Stomach (tissue), 8 donors: ENCODE measurements at regions not wholly inside any gene's neighbourhood (a gene's known extent, or its start where the extent isn't known, plus 50 kb on each side); places are given as distances from the start of the nearest gene placed in this dataset.

Source experiments
- DNase-seq, 2 donors: peaks; one replicate each; pipeline versions ENCODE4 v3.0.0 to v3.0.0-alpha.2; 2013 to 2019
- H3K27ac ChIP-seq, 5 donors: fragments of 200-600 bp in 4 of 5; sonication (generic) in 4 of 5; one replicate each; pipeline ENCODE4 v1.5.1; 2013 to 2019; ENCODE audit warnings: mild to moderate bottlenecking in 1 of 5, moderate library complexity in 1 of 5
- H3K27me3 ChIP-seq, 3 donors: fragments of 200-600 bp; sonication (generic); one replicate each; pipeline ENCODE4 v1.5.1; 2017 to 2019; ENCODE audit warnings: mixed run types in 1 of 3
- H3K36me3 ChIP-seq, 4 donors: fragments of 200-600 bp; sonication (generic); 1 replicate in 3 of 4; 2 replicates in 1 of 4; pipeline ENCODE4 v1.5.1; 2016 to 2019
- H3K4me1 ChIP-seq, 4 donors: fragments of 200-600 bp; sonication (generic); one replicate each; pipeline ENCODE4 v1.5.1; 2016 to 2019
- H3K4me3 ChIP-seq, 4 donors: fragments of 200-600 bp; sonication (generic) in 3 of 4; one replicate each; pipeline ENCODE4 v1.5.1; 2016 to 2019; ENCODE audit warnings: mild to moderate bottlenecking in 1 of 4
- H3K9me3 ChIP-seq, 4 donors: fragments of 200-600 bp; sonication (generic); one replicate each; pipeline ENCODE4 v1.5.1; 2016 to 2019
- EP300 ChIP-seq: sonication (generic); formaldehyde crosslinking; IDR thresholded peaks from one replicate; pipeline ENCODE4 v1.6.1; 2017; ENCODE audit warnings: antibody characterized with exemption
- POLR2A ChIP-seq, 4 donors: fragments of 450-650 bp; IDR thresholded peaks; one replicate each; pipeline ENCODE4 v1.6.1; 2016; ENCODE audit warnings: antibody characterized with exemption in 4 of 4, control low read depth in 2 of 4, mild to moderate bottlenecking in 1 of 4, moderate library complexity in 1 of 4
- POLR2AphosphoS5 ChIP-seq, 3 donors: sonication (generic); formaldehyde crosslinking; IDR thresholded peaks; one replicate each; pipeline ENCODE4 v1.6.1; 2016; ENCODE audit warnings: antibody characterized with exemption in 3 of 3
- WGBS, 5 donors: extraction: QIAGEN DNeasy Blood & Tissue Kit in 3 of 5; methylation state at CpG; one replicate each; pipeline versions ENCODE4 v1.1.5 to v1.1.7; 2013 to 2018; 5-methylcytosine and 5-hydroxymethylcytosine counted together
- intact Hi-C: fragments of 100-400 bp; cut with DNase I; formaldehyde crosslinking; loops from one replicate; pipeline ENCODE4 v1.15.1; 2023; ENCODE audit warnings: low total_unique reads
- TF ChIP-seq, protein P1 (sequence below), 7 experiments: fragments of 450-650 bp in 4 of 7; fragments of 200-600 bp in 3 of 7; sonication (generic) in 3 of 7; IDR thresholded peaks; one replicate each; pipeline ENCODE4 v1.5.1; 2016 to 2019; ENCODE audit warnings: antibody characterized with exemption in 7 of 7, control low read depth in 2 of 7, mild to moderate bottlenecking in 1 of 7
- donor health status: healthy with polysubstance abuse.
- donor health status: Bipolar disorder and iron deficiency.
- donor health status: healthy.

DNA sequence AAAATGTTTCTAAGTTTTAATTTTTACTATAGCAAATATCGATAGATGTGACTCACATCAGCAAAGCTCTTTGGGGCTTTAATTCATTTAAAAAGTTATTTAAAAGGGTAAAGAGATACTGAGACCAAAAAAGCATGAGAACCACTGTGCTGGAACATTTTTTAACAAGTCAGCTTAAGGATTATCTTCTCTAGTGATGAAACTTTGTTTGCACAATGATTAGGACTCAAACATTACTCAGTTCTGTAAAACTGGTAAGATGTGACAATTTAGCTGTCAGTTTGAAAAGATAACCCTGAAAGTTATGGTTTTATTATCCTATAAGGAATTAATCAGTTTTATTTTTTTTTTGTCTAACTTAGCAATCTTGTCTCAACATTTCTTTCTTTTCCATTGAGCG is 301.4 kb downstream of the TSN start:
- H3K9me3 ChIP-seq: no peaks in the 10 kb centered on the region
- no peak overlapping the region for H3K4me3 ChIP-seq
- TF ChIP-seq, protein P1, sequence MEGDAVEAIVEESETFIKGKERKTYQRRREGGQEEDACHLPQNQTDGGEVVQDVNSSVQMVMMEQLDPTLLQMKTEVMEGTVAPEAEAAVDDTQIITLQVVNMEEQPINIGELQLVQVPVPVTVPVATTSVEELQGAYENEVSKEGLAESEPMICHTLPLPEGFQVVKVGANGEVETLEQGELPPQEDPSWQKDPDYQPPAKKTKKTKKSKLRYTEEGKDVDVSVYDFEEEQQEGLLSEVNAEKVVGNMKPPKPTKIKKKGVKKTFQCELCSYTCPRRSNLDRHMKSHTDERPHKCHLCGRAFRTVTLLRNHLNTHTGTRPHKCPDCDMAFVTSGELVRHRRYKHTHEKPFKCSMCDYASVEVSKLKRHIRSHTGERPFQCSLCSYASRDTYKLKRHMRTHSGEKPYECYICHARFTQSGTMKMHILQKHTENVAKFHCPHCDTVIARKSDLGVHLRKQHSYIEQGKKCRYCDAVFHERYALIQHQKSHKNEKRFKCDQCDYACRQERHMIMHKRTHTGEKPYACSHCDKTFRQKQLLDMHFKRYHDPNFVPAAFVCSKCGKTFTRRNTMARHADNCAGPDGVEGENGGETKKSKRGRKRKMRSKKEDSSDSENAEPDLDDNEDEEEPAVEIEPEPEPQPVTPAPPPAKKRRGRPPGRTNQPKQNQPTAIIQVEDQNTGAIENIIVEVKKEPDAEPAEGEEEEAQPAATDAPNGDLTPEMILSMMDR (IDR thresholded peaks at IDR 0.05): no peak
- TF ChIP-seq POLR2A (IDR thresholded peaks at IDR 0.05) (no peak), EP300 (no peak), POLR2AphosphoS5 (IDR thresholded peaks at IDR 0.05) (no peak)
- no peaks in the 10 kb centered on the region for H3K36me3 ChIP-seq
- no peaks in the 10 kb centered on the region for H3K27me3 ChIP-seq
- no peak overlapping the region for H3K27ac ChIP-seq
- WGBS, 5 donors: 46 to 66% (median 57%) methylated on average over 2 of the region's 2 CpGs
- no peaks in the 10 kb centered on the region for H3K4me1 ChIP-seq
- intact Hi-C loops: no loop called here
- DNase-seq: no peak

DNA sequence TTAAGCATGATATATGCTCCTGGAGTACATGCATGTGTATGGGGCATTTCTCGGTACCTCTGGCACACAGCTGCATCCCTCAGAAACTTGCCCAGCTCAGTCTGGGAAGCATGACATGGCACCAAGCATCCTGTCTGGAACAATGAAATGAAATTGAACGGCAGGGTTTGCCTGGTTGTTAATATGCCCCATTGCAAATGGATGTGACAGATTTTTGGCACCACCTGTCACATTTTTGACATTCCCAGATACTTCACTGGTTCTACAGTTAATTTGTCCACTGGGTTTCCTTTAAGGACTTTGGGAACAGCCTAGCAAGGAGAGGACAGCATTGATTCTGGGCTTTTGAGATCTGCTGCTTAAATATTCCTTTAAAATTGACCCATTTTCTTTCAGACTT is 305.8 kb downstream of the TSN start:
- H3K27me3 ChIP-seq: no peaks in the 10 kb centered on the region
- no peak overlapping the region for H3K27ac ChIP-seq
- no peak for TF ChIP-seq POLR2A (IDR thresholded peaks at IDR 0.05)
- TF ChIP-seq, protein P1 (IDR thresholded peaks at IDR 0.05): no peak
- no peak for TF ChIP-seq EP300
- no peak for TF ChIP-seq POLR2AphosphoS5 (IDR thresholded peaks at IDR 0.05)
- no peaks in the 10 kb centered on the region for H3K9me3 ChIP-seq
- H3K36me3 ChIP-seq: no peaks in the 10 kb centered on the region
- DNase-seq: no peak
- WGBS, 5 donors: 62 to 85% (median 75%) methylated on average over 2 of the region's 2 CpGs
- intact Hi-C loops: no loop called here
- no peaks in the 10 kb centered on the region for H3K4me1 ChIP-seq
- H3K4me3 ChIP-seq: no peak overlapping the region

DNA sequence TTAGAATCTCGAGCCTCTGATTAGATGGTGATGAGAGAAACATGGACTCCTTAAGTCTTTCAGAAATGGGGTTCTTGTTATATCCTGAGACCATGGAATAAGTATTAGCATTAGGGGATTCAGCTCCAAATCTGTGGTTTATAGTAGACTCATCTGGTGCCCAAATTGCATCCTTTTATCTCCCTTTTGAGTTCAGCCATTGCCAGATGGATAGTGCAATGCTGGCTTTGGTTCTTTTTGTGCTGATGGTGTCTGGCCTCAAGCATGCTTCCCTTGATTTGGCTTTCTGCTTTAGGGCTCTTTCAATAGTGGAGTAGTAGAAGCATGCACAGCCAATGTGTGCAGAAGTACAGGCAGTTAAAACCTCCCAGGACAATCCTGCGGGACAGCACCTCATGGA is 306.4 kb downstream of the TSN start:
- Histone ChIP-seq H3K27ac (no peak overlapping the region), H3K36me3 (no peaks in the 10 kb centered on the region), H3K4me3 (no peak overlapping the region), H3K27me3 (no peaks in the 10 kb centered on the region), H3K9me3 (no peaks in the 10 kb centered on the region), H3K4me1 (no peaks in the 10 kb centered on the region)
- intact Hi-C loops: no loop called here
- DNase-seq: no peak
- TF ChIP-seq POLR2AphosphoS5 (IDR thresholded peaks at IDR 0.05): no peak
- WGBS, 5 donors: 50 to 78% (median 62%) methylated on average over 2 of the region's 2 CpGs

DNA sequence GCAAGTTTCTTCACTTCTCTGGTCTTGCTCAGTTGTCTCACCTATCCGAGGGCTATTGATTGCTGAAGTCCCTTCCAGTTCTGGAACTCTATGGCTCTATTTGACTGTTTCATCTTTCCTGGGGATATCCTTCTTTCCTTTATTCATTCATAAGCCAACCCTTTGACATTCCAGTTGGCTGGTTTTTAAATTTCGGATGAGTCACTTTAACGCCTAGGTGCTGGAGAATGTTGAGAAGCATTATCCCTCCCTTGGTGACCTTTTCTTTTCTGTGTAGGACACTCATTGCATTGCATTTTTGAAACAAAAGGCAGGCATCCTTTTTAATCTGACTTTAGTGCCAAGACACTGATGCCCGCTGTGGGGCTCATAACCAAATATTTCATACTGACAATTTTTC is 307.1 kb downstream of the TSN start:
- intact Hi-C loops: no loop called here
- no peaks in the 10 kb centered on the region for H3K36me3 ChIP-seq
- no peaks in the 10 kb centered on the region for H3K27me3 ChIP-seq
- WGBS, 5 donors: 61 to 65% (median 64%) methylated on average over 4 of the region's 4 CpGs
- DNase-seq: no peak
- no peak for TF ChIP-seq POLR2AphosphoS5 (IDR thresholded peaks at IDR 0.05)
- TF ChIP-seq EP300: no peak
- TF ChIP-seq, protein P1 (IDR thresholded peaks at IDR 0.05): no peak
- no peaks in the 10 kb centered on the region for H3K4me1 ChIP-seq
- H3K9me3 ChIP-seq: no peaks in the 10 kb centered on the region
- H3K27ac ChIP-seq: no peak overlapping the region
- H3K4me3 ChIP-seq: no peak overlapping the region

DNA sequence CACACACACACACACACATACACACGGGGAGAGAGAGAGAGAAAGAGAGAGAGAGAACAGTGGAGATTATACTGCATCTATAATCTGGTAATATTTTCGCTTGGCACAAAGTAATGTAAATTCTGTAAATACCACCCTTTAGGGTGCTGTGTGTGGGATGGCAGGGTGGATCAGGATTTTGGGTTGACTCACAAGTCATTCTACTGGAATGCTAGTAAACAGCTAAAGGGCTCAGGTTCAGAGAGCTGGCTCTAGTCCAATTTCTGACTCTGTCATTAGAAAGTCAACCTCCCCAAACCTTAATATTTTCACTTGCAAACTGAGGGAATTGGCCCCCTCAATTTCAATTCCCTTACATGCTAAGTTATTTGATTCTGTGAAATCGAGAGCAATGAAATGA is 308.3 kb downstream of the TSN start:
- Histone ChIP-seq H3K27me3 (no peaks in the 10 kb centered on the region), H3K4me1 (no peaks in the 10 kb centered on the region), H3K27ac (no peak overlapping the region), H3K9me3 (no peaks in the 10 kb centered on the region), H3K4me3 (no peak overlapping the region), H3K36me3 (no peaks in the 10 kb centered on the region)
- 76 to 84% (median 79%) methylated on average over 3 of the region's 3 CpGs for WGBS, 5 donors
- no peak for DNase-seq
- intact Hi-C loops: no loop called here
- TF ChIP-seq POLR2A (IDR thresholded peaks at IDR 0.05): no peak
- TF ChIP-seq, protein P1 (IDR thresholded peaks at IDR 0.05): no peak
- no peak for TF ChIP-seq EP300
- TF ChIP-seq POLR2AphosphoS5 (IDR thresholded peaks at IDR 0.05): no peak
